ENCODE measurements at regions not wholly inside any gene's neighbourhood (a gene's known extent, or its start where the extent isn't known, plus 50 kb on each side); places are given as distances from the start of the nearest gene placed in this dataset.

DNA sequence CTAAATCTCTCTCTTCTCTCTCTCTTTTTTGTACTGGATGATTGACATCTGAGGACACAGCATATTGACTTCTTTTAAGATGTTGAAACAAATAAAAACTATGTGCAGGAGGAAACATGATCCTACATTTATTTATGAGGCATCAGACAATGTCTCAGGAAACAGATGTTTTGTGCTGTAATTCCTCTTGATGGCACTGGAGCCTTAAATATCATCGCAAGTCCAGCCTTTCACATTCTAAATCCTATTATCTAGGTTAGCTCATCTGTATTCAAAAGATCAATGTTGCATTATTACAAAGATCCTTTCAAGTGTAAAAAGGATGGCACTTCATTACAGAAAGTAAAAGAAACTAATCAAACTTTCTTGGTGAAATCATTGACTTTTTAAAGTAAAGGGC is 63.9 kb downstream of the MAT2B start:
- no peaks in the 10 kb centered on the region for H3K36me3 ChIP-seq (ENCODE audit: control insufficient read depth, insufficient read depth, low read length)
- FAIRE-seq (no peak), DNase-seq (ENCODE audit: low read depth) (peak; percentile 12)
- TF ChIP-seq, protein P1, sequence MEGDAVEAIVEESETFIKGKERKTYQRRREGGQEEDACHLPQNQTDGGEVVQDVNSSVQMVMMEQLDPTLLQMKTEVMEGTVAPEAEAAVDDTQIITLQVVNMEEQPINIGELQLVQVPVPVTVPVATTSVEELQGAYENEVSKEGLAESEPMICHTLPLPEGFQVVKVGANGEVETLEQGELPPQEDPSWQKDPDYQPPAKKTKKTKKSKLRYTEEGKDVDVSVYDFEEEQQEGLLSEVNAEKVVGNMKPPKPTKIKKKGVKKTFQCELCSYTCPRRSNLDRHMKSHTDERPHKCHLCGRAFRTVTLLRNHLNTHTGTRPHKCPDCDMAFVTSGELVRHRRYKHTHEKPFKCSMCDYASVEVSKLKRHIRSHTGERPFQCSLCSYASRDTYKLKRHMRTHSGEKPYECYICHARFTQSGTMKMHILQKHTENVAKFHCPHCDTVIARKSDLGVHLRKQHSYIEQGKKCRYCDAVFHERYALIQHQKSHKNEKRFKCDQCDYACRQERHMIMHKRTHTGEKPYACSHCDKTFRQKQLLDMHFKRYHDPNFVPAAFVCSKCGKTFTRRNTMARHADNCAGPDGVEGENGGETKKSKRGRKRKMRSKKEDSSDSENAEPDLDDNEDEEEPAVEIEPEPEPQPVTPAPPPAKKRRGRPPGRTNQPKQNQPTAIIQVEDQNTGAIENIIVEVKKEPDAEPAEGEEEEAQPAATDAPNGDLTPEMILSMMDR (IDR thresholded peaks at IDR 0.05; ENCODE audit: insufficient read depth, low read length, severe bottlenecking) = no peak
- peaks cover 5% of the 10 kb centered on the region for H3K27me3 ChIP-seq (ENCODE audit: control insufficient read depth, insufficient read depth, low read length)
- no peak overlapping the region for H3K4me3 ChIP-seq (ENCODE audit: low read depth, low read length)

GRCh38 chr5:163571744-163572143 is 66.3 kb downstream of the MAT2B start:
- TF ChIP-seq, protein P1 (IDR thresholded peaks at IDR 0.05; ENCODE audit: insufficient read depth, low read length, severe bottlenecking) = no peak
- peak; percentile 20 for DNase-seq (ENCODE audit: low read depth)
- H3K36me3 ChIP-seq (ENCODE audit: control insufficient read depth, insufficient read depth, low read length) = no peaks in the 10 kb centered on the region
- peak; percentile 81 for FAIRE-seq
- peaks cover 5% of the 10 kb centered on the region for H3K27me3 ChIP-seq (ENCODE audit: control insufficient read depth, insufficient read depth, low read length)
- no peak overlapping the region for H3K4me3 ChIP-seq (ENCODE audit: low read depth, low read length)

DNA sequence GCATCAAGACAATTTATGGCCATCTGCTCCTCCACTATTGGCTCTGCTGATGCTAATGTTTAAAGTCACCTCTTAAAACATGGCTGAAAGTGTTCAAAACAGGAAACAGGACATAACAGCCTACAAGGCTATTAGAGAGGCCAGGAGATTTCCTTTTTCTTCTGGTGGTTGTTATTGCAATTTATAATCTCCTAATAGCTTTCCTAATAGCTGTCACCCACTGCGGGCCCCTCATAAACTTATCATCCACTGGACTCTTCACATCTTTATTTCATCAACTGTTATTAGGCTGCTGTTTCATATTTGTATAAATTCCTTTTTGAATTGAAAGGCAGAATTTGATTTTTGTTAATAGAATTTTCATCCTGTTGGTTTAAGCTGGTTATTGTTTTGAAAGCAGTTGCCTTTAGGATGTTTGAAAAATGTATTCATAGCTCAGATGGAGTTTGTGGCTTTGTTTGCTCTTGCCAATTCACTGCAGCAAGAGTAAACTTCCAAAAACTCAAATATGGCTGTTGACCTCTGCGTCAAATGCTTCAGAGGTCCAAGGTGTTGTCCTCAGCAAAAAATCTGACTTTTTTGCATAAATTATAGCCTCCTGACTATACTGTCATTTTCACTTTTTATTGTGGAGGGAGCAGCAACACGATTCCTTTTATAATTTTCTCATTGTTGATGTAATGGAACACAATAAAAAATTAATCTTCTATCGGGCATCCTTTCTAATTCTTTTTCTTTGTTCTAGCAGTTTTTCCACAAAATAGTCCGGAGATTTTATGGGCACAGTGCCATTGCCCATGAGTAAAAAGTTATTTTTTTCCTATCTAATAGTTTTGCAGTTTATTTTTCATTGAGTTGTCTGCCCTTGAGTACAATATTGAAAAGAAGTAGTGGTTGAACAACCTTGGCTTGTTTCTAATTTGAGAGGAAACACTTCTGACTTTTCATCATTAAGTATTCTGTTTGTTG is 69.3 kb downstream of the MAT2B start:
- FAIRE-seq = no peak
- no peaks in the 10 kb centered on the region for H3K36me3 ChIP-seq (ENCODE audit: control insufficient read depth, insufficient read depth, low read length)
- TF ChIP-seq, protein P1 (IDR thresholded peaks at IDR 0.05; ENCODE audit: insufficient read depth, low read length, severe bottlenecking) = no peak

GRCh38 chr5:163578652-163579051 is 73.2 kb downstream of the MAT2B start:
- FAIRE-seq = no peak
- Histone ChIP-seq H3K27me3 (ENCODE audit: control insufficient read depth, insufficient read depth, low read length) (no peaks in the 10 kb centered on the region), H3K36me3 (ENCODE audit: control insufficient read depth, insufficient read depth, low read length) (no peaks in the 10 kb centered on the region), H3K4me3 (ENCODE audit: low read depth, low read length) (no peak overlapping the region)
- TF ChIP-seq, protein P1 (IDR thresholded peaks at IDR 0.05; ENCODE audit: insufficient read depth, low read length, severe bottlenecking) = no peak
- DNase-seq (ENCODE audit: low read depth) = no peak

More for the DNA sequence above, 69.3 kb downstream of the MAT2B start:
- Histone ChIP-seq H3K4me3 (ENCODE audit: low read depth, low read length) (no peak overlapping the region), H3K27me3 (ENCODE audit: control insufficient read depth, insufficient read depth, low read length) (no peaks in the 10 kb centered on the region)
- no peak for DNase-seq (ENCODE audit: low read depth)

DNA sequence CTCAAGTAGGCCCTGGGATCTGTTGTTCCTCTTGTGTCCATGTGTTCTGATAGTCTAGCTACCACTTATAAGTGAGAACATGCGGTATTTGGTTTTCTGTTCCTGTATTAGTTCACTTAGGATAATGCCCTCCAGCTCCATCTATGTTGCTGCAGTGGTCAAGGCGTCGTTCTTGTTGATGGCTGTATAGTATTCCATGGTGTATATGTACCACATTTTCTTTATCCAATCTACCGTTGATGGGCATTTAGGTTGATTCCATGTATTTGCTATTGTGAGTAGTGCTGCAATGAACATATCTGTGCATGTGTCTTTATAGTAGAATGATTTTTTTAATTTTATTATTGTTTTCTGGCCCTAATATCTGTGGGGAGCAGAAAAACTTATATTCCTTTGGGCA is 74.3 kb downstream of the MAT2B start:
- Histone ChIP-seq H3K4me3 (ENCODE audit: low read depth, low read length) (no peak overlapping the region), H3K27me3 (ENCODE audit: control insufficient read depth, insufficient read depth, low read length) (no peaks in the 10 kb centered on the region), H3K36me3 (ENCODE audit: control insufficient read depth, insufficient read depth, low read length) (no peaks in the 10 kb centered on the region)
- DNase-seq (ENCODE audit: low read depth) = no peak
- TF ChIP-seq, protein P1 (IDR thresholded peaks at IDR 0.05; ENCODE audit: insufficient read depth, low read length, severe bottlenecking) = no peak
- FAIRE-seq = no peak

All from bronchial epithelial cell (primary cell).